ENCODE measurements at regions not wholly inside any gene's neighbourhood (a gene's known extent, or its start where the extent isn't known, plus 50 kb on each side); places are given as distances from the start of the nearest gene placed in this dataset.
A peak's percentile ranks its signal among the peaks of the same experiment; 100 is the strongest.

DNA sequence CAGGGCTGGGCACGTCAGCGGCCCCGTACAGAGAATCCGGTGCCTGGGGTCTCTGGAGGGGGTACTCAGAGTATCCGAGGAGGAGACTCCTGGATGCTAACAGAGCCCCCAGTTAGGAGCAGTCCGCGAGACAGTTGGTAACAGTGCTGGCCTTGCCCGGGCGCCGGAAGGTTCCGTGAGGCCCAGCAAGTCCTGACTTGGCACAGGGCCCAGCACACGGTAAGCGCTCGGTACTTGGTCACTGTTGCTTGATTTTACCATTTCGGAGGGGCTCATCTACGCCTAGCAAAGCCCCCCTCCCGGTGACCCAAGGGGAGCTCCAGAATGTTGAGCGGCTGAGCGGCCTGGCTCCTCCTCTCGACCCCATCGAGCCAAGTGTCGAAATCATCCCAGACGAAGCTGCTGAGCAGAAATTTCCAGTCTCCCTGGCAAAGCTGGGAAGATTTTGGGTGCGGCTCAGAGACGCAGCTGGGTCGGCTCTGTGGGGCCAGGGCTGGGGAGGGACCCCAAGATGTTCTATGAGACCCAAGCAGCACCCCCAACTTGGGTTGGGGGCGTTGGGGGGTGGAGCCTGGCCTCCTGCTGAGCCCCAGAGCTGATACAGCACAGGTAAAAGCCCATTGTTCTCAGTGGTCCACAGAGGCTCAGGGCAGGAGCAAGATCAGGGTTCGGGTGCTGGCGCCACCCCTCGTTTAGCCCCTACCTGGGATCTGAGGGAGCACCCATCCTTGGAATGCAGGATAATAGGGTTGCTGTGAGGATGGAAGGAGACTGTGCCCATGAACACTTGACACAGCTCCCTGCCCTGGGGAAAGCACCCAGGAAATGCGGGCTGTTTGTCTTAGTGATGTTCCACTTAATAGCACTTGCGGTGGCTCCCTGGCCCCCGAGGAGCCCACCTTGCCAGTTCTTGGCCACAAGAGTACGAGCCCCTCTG, 137.2 kb downstream of the C9orf50 start:
- ATAC-seq (ENCODE audit: poor library complexity): no peak

DNA sequence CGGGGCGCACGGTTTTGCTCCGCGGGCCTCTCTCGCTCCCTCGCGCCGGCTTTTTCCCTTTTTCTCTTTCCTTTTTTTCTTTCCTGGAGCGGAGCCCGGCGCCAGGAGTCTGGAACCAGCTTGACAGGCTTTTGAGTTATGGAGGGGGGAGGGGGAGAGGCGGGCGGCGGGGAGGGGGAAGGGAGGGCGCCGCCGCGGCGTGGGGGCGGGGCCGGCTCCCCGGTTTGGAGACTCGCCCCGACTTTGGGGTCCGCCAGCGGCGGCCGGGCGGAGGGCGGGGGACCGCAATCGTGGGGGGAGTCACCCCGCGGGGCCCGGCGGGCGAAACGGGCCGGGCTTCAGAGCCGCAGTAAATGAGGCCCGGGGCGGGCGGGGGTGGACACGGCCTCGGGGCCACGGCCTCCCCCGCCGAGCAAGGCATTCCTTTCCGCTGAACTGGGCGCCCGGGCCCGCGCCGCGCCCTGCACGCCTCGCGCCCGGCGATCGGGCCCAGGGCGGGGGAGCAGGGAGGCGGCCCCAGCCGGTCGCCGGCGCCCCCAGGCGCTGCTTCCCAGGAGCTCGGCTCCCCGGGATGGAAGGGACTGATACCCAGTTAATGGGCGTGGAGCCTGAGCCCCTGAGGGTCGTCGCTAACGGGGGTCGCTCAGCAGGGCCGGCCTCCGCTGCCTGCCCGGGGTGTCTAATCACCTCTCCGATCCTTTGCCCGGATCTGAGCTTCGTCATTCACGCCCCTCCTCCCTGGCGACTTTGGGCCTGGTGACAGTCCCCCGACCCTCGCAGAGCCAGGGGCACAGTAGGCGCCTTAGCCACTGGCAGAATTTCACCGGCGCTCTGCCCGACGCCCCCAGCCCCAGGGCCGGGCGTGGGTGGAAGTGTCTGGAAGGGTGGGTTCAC, 138.1 kb downstream of the C9orf50 start:
- ChIA-PET POLR2A (interaction anchor here (1.5 to 2.8 kb wide), 3 partner anchors 23 to 305 kb away, joined by 3 to 21 read pairs (median 6); partner anchors contain the start of gene IER5L), CTCF (interaction anchor here (1.0 kb wide), 1 partner anchor 22 kb away, joined by 3 read pairs; no protein-coding TSS in a partner anchor)
- TF ChIP-seq, protein P1, sequence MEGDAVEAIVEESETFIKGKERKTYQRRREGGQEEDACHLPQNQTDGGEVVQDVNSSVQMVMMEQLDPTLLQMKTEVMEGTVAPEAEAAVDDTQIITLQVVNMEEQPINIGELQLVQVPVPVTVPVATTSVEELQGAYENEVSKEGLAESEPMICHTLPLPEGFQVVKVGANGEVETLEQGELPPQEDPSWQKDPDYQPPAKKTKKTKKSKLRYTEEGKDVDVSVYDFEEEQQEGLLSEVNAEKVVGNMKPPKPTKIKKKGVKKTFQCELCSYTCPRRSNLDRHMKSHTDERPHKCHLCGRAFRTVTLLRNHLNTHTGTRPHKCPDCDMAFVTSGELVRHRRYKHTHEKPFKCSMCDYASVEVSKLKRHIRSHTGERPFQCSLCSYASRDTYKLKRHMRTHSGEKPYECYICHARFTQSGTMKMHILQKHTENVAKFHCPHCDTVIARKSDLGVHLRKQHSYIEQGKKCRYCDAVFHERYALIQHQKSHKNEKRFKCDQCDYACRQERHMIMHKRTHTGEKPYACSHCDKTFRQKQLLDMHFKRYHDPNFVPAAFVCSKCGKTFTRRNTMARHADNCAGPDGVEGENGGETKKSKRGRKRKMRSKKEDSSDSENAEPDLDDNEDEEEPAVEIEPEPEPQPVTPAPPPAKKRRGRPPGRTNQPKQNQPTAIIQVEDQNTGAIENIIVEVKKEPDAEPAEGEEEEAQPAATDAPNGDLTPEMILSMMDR (IDR thresholded peaks at IDR 0.05): no peak
- Histone ChIP-seq H3K4me3 (ENCODE audit: low read length) (peak overlapping the region; percentile 45), H3K27me3 (ENCODE audit: control insufficient read depth in 1 of 2, insufficient read depth in 2 of 2, low read length in 2 of 2) (peaks cover 0 to 2% of the 10 kb centered on the region in 2 experiments), H3K4me1 (ENCODE audit: insufficient read depth, low read length) (peaks cover 52% of the 10 kb centered on the region), H3K9me3 (ENCODE audit: control insufficient read depth in 1 of 2, insufficient read depth in 1 of 2, low read length in 2 of 2) (no peaks in the 10 kb centered on the region), H3K27ac (ENCODE audit: low read depth in 1 of 2, low read length in 2 of 2) (peak overlapping the region in 1 of 2 donors; percentile 65), H3K36me3 (ENCODE audit: insufficient read depth, low read length) (no peaks in the 10 kb centered on the region)
- H3K27ac Mint-ChIP-seq: peak overlapping the region; percentile 39
- intact Hi-C loops (cut with DNase I, micrococcal nuclease): loop anchor here (5.0 to 10.0 kb wide), 2 partner anchors 48 to 155 kb away; no protein-coding TSS in a partner anchor
- no peaks in the 10 kb centered on the region for H3K9me3 Mint-ChIP-seq
- no peaks in the 10 kb centered on the region for H3K36me3 Mint-ChIP-seq (ENCODE audit: low read depth)
- peaks cover 31% of the 10 kb centered on the region for H3K4me1 Mint-ChIP-seq (ENCODE audit: low read depth)
- DNase-seq: peak in 9 of 14 experiments; percentile 13 to 65 (median 49)
- H3K4me3 Mint-ChIP-seq: peak overlapping the region; percentile 78
- peak; percentile 31 for ATAC-seq (ENCODE audit: poor library complexity)
- no peaks in the 10 kb centered on the region for H3K27me3 Mint-ChIP-seq

More for the DNA sequence above, 137.2 kb downstream of the C9orf50 start:
- Histone ChIP-seq H3K4me3 (ENCODE audit: low read length) (peak overlapping the region; percentile 45), H3K27me3 (ENCODE audit: control insufficient read depth in 1 of 2, insufficient read depth in 2 of 2, low read length in 2 of 2) (peaks cover 0 to 2% of the 10 kb centered on the region in 2 experiments), H3K27ac (ENCODE audit: low read depth in 1 of 2, low read length in 2 of 2) (peak overlapping the region; percentile 34 to 65), H3K36me3 (ENCODE audit: insufficient read depth, low read length) (no peaks in the 10 kb centered on the region), H3K9me3 (ENCODE audit: control insufficient read depth in 1 of 2, insufficient read depth in 1 of 2, low read length in 2 of 2) (no peaks in the 10 kb centered on the region), H3K4me1 (ENCODE audit: insufficient read depth, low read length) (peaks cover 58% of the 10 kb centered on the region)
- Mint-ChIP-seq H3K4me3 (peak overlapping the region; percentile 78), H3K4me1 (ENCODE audit: low read depth) (peaks cover 36% of the 10 kb centered on the region), H3K36me3 (ENCODE audit: low read depth) (no peaks in the 10 kb centered on the region), H3K27me3 (no peaks in the 10 kb centered on the region), H3K27ac (peak overlapping the region; percentile 84), H3K9me3 (no peaks in the 10 kb centered on the region)
- DNase-seq: peak in 5 of 14 experiments; percentile 16 to 73 (median 62)
- TF ChIP-seq, protein P1 (IDR thresholded peaks at IDR 0.05): no peak
- intact Hi-C loops (cut with DNase I, micrococcal nuclease): loop anchor here (5.0 to 10.0 kb wide), 2 partner anchors 49 to 156 kb away; no protein-coding TSS in a partner anchor
- POLR2A ChIA-PET: interaction anchor here (0.9 to 2.8 kb wide), 6 partner anchors 9 to 306 kb away, joined by 3 to 21 read pairs (median 4); partner anchors contain the start of gene IER5L
- CTCF ChIA-PET: interaction anchor here (1.0 kb wide), 1 partner anchor 23 kb away, joined by 3 read pairs; no protein-coding TSS in a partner anchor

Measured in CD4-positive, alpha-beta T cell (primary cell).